ENCODE measurements at regions not wholly inside any gene's neighbourhood (a gene's known extent, or its start where the extent isn't known, plus 50 kb on each side); places are given as distances from the start of the nearest gene placed in this dataset.

DNA sequence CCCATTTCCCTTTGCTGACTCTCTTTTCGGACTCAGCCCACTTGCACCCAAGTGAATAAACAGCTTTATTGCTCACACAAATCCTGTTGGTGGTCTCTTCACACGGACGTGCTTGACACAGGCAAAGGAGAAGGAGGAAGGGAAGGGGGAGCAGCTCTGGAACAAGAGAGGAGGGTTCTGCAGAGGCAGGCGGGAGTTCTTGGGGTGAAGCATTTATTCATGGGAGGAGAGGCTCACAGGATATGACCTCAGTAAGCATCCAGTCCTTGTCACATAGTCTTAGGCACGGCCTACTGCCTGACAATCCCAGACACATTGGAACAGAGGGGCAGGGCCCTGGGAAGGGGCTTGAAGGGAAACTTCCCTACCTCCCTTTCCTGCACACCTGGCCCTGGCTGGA is 171.7 kb upstream of the HS6ST1 start:
- in situ Hi-C loops (cut with MboI; ENCODE audit: low sequenced_read_pairs), result no loop called here

DNA sequence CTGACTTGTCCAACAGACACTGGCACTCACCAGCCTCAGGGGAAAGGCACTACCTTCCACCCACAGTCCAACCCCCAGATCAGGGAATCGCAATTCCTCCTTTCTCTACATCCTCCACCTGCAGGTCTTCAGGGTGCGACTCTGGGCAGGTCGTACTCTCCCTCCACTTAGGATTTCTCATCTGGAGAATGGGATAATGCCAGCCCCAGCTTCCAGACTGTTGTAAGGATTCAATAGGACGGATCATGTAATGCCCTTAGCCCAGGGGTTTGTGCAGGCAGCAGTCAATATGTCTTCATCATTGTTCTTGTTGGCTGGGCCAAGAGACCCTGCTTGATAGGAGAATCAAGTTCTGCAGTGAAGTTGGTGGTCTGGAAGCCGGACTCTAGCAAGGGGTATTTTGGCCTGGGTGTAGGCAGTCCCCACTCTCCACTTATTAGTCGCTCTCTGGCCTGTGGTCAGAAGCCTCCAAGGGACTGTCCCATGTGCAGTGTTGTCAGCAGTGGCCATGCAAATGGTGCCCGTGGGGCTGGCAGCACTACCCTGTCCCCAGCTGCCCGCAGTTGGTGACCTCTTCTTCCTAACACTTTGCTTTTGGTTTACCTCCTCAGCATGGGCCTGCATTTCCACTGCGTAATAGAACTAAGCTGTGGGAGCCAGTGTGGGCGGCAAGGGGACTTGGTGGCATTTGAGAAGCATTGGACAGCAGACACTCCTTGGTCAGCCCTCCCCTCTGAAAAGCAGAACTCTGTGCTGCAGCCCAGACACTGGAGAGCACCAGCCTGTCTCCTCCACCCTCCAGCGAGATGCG is 172.4 kb upstream of the HS6ST1 start:
- in situ Hi-C loops (cut with MboI; ENCODE audit: low sequenced_read_pairs), result no loop called here

DNA sequence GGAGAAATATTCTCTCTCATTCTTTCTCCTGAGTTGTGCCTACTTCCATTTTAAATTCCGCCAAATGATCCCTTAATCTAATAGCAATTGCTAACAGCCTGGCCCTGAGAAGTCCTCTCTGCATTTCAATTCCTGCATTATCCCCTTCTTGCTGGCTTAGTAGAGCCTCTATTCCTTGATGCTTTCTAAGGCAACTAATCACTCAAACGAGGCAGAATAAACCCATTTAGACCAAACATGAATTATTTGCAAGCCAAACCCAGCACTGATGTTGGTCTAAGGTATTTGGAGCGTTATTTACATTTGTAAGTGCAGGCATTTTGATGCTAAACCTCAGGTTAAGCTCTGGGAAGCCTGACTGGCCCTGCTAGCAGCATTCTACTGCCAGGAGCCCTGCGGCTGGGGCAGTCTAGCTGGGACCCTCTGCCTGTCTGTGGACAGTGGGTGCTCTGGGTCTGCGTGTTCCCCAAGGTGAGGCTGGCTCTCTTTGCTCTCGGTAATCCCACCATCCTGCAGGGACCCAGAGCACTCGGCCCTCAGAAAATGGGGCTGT is 173.1 kb upstream of the HS6ST1 start:
- in situ Hi-C loops (cut with MboI; ENCODE audit: low sequenced_read_pairs), result no loop called here

DNA sequence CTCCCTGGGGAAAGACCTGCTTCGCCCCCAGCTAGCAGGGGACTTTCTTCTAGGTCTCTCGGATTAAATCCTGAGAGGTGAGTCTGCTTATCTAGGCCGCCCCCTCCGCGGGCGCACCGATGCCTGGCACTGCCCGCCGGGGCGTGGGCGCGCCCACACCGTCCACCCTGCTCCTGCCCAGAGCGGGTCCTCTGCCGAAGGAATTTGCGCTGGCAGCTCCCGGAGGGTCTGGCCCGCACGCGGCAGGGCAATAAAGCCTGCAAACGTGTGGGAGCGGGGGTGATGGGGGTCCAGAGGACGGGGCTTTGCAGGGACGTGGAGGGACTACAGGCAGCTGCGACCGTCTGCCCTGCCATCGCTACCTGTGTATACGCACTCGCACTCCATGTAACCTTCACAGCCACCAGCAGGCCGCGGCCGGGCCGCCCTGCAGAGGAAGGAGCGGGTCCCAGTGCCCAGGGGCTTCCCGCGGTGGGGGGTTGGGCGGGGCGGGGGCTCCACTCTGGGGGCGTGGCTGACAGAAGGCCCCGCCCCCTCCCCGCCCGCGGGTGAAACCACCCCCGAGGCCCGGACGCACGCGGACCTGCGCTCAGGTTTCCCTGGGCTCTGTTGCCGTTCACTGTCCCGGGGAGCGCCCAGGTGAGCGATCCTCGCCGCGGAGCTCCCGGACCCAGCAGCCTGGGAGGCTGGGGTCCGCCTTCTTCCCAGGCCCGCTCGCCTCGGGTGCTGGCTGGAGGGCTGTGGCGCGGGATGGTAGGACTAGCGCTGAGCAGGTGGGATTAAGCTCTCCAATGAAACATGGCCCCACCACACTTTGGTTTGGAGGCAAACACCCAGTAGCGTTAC is 174.5 kb upstream of the HS6ST1 start:
- in situ Hi-C loops (cut with MboI; ENCODE audit: low sequenced_read_pairs), result no loop called here

DNA sequence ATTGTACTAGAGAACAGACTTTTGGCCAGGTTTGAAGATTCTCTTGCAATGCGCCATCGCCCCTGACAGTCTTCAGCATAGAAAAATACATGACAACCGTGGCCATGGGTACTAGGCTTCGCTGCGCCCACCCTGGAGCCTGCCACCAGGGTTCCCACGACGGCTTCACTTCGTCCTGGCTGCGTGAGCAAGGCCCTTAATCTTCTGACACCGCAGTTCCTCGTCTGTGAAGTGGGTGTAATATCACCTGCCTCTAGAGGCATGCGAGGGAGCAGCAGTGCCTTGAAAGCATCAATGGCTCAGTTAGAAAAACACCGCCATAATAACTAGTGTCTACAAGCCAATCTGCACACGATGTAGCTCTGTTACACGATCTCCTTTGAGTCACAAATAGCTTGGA is 175.2 kb upstream of the HS6ST1 start:
- in situ Hi-C loops (cut with MboI; ENCODE audit: low sequenced_read_pairs), result no loop called here

DNA sequence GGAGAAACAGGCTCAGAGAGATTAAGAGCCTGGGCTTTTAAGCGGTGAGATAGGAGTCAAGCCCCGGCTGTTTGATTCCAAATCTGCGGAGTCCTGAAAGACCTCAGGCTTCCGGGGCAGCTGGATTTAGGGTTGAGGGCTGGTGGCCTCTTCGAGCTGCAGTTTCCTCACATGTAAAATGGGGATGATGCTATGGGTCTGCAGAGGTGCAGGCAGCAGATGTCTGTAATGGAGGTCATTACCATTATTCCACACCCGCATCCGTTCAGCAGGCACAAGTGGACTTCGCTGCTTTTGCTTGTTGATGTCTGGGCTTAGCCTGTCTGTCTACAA is 175.6 kb upstream of the HS6ST1 start:
- in situ Hi-C loops (cut with MboI; ENCODE audit: low sequenced_read_pairs), result no loop called here

DNA sequence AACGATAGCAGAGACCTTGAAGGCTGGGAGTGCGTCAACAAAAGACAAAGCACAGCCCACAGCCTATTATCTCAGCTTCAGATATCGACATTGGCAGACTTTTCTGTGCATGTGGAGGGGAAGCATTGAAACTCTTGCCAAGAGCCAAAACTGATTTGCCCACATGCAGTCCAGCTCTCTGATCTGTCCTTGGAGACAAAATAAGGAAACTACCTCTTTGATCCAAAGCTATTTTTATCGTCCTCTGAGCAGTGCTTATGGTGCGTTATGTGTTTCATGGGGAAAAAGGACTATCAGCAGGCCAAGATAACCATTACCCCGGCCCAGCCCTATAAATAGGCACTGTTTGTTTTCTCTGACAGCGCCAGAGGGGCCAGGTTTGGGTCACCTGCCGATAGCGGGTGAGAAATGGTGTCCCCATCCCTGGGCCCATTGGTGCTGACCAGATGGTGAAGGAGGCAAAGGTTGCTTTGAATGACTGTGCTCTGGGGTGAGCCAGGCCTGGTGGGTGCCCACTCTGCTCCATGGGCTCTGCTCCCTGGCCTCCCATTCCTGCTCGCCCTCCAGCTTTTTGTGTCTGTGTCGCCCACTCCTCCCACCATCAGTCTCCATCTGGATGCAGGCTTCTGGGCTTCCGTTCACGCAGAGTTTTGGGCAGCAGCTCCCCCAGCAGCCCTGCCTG is 176.1 kb upstream of the HS6ST1 start:
- in situ Hi-C loops (cut with MboI; ENCODE audit: low sequenced_read_pairs), result no loop called here

DNA sequence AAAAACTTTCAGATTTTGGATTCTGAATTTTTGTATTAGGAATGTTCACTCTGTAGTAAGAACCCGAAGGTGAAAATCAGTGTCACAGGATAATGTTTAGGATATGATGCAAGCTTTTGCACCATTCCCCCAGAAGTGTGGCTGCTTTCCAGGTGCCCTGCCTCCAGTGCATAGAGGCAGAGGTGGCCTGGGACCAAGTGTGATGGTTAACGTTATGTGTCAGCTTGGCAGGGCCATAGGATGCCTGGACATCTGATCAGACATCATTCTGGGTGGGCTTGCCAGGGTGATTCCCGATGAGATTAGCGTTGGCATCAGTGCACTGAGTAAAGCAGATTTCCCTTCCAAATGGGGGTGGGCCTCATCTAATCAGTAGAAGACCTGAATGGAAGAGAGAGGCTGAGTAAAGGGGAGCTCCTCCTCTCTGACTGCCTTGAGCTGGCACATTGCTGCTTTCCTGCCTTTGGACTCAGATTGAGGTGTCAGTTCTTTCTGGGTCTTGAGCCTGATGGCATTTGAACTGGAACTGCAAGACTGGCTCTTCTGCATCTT is 177.4 kb upstream of the HS6ST1 start:
- in situ Hi-C loops (cut with MboI; ENCODE audit: low sequenced_read_pairs), result no loop called here

DNA sequence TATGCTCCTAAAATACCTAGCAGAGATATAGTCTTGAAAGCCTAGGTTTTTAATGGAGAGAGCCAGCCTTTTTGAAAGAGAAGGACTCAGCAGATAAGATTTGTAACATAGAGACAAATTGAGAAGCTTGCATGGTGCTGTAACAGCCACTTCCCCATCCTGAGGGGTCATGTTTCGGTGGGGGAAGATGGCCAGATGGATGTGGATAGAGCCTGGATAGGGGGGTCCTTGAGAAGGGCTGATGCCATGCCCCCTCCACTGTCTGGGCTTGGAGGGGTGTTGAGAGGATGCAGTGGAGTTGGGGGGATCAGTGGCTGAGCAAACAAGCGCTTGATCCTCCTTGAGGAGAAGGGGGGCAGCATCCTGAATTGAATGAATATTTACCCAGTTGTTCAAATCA is 178.0 kb upstream of the HS6ST1 start:
- in situ Hi-C loops (cut with MboI; ENCODE audit: low sequenced_read_pairs), result no loop called here

DNA sequence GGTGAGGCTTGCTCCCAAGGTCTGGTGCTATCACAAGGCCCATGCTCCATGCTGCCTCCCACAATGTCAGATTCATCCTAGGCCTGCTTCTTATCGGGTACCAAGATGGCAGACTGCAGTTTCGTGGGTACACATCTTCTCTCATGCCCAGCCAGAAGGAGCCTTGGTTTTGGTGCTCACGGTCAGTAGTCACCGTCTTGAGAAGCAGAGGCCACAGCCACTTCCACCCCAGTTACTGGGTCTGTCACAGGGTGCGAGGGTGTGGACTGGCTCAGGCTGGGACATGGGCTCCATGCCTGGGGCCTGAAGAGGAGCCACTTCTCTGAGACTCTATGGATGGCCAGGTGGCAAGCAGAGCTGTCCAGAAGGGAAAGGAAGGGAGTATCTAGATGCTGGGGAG is 178.8 kb upstream of the HS6ST1 start:
- in situ Hi-C loops (cut with MboI; ENCODE audit: low sequenced_read_pairs), result no loop called here

DNA sequence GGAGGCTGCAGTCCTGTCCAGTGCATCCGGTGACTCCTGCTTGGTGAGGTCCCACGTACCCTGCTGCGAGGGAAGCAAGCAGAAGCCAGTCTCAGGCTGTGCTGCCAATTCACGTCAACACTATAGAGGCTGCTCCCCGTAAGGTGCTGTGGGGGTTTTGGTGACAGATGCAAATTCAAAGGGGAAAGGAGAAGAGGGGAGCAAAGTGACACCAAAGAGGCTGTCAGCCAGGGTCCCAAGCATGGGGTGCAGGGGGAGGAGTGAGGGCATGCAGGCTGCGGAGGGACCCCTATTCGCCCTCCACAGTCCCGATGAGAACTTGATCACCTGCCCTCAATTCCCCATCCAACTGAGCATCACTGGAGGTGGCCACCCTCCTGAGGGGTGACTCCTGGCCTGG is 179.4 kb upstream of the HS6ST1 start:
- in situ Hi-C loops (cut with MboI; ENCODE audit: low sequenced_read_pairs), result no loop called here

DNA sequence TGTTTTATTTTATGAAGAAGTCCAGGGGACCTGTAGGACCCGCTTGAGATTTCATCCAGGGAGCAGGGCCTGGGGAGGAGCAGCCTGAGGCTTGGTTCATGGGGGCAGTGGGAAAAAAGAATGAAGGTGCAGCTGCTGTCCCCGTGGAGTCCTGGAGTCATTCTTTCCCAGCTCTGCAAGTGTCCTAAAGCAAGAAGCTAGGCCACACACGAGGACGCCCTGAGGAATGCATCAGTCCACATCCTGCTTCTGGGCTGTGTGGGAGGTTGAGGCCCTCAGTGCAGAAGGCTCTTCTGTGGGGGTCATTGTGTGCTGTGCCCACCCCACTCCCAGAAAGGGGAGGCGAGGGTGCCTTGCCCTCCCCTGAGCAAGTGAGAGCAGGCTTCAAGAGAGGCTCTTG is 179.9 kb upstream of the HS6ST1 start:
- in situ Hi-C loops (cut with MboI; ENCODE audit: low sequenced_read_pairs), result no loop called here

DNA sequence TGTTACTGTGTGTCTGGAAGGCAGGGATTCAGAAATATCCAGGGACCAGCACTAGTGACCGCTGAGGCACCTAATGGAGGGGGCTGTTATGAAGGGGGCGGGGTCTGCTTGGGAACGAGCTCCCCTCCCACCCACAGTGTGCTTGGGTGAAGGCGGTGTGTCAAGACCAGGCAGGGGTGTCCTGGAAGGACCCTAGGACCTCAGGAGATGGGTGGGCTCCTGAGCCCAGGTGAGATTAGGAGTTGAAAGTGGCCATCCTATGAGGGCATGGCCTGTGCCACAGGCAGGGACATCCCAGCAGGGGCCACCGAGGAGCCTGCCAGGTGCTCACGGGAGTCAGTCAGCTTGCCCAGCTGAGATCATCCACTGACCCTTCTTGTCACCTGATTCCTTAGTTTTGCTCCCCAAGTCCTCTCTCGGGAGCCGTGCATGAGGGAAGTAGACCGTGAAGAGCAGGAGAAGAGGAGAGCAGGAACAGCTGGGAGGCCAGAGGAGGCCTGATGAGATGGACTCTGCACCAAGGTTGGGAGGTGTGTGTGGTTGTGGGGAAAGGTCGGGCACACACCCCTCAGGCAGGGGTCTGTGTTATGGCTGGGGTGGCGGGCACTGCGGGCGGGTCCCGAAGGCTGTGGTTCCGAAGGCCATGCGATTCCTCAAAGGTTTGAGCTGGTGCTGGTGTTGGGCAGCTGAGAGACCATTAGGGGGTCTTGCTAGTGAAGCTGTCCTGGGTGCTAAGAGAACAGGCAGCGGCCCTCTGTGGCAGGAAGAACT is 180.9 kb upstream of the HS6ST1 start:
- in situ Hi-C loops (cut with MboI; ENCODE audit: low sequenced_read_pairs), result no loop called here

DNA sequence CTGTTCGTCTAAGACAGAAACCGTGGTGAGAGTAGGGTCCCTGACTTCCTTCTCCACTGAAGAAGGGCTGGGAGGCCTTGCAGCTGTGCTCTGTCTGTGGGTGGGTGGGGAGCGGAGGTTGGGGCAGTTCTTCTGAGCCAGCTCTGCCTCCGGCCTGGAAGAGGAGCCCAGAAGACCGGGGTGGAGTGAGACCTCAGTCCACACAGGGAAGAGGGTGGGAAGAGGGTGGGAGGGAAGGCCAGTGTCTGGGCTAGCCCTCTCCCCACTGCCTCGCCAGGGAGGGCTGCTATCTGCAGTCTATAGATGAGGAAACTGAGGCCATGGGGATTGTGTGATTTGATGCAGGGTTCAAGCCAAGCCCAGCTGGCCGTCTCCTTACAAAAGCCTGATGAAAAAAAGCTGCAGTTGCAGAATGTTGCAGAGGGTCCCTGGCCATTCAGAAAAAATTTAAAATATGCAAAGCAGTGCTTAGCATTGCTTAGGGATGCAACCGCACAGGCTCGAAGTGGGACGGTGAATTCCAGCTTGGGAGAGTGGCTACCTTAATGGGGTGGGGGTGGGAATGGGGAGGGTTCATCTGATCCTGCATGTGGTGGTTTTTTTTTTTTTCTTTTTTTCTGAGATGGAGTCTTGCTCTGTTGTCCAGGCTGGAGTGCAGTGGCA is 181.6 kb upstream of the HS6ST1 start:
- in situ Hi-C loops (cut with MboI; ENCODE audit: low sequenced_read_pairs), result no loop called here

DNA sequence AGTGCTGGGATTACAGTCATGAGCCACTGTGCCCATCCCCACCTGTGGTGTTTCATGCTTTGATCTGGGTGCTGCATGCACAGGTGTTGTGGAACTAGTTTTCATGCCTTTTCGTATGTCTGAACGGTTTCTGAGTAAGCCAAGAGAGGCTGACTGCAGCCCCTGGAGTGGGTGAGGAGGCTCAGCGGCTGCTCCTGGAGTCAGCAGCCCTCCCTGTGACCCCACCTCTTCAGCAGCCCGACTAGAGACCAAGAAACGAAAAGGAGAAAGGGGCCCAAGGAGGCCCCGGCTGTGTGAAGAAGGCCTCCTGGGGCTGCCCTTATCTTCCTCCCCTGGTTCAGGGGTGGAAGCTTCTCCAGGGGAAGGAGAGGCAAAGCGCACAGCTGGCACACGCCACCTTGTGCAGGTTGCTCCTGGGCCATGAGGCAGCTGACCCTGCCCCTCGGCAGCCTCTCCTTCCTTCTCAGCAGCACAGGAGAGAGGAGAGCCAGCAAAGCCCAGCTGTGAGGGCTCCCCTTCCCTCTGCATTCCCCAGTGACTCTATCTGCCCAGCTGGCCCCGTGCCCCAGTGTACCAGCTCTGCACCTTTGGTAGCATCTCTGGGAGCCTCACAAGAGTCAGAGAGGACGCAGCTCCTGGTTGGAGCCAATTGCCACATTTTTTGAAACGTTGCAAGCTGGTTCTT is 182.5 kb upstream of the HS6ST1 start:
- in situ Hi-C loops (cut with MboI; ENCODE audit: low sequenced_read_pairs), result no loop called here

DNA sequence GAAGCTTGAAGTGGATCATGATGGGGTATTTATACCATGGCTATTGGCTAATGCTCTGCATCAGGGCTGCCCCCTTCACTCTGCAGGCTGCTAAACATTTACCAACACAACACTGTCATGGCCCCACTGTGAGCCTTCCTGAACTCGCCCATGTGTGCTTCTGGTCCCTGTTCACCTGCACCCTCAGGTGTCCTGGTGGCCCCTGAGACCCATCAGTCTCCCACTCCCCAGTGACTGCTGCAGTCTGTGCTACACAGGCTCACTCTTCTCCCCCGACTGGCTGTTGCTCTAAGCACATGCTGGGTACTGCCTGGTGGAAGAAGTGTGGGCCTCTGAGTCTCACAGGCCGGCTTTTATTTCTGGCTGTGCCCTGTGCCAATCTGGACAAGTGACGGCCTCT is 183.0 kb upstream of the HS6ST1 start:
- in situ Hi-C loops (cut with MboI; ENCODE audit: low sequenced_read_pairs), result no loop called here

DNA sequence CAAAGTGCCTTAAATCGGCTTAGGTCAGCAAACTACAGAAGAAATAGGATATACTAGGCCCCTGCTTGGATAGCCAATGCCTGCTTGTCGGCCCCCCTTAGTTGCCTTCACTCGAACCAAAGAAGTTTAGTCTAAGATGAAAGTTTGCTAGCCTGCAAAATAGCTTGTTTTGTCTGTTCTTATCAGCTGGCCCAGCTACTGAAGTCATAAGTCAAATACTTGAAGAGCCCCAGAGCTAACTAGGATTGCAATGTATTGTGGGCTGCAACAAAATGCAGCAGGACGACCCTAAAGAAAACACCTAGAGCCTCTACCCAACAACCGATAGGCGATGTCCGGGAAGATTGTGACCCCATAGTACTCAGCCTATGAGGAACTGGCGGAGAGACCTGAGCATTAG is 183.5 kb upstream of the HS6ST1 start:
- in situ Hi-C loops (cut with MboI; ENCODE audit: low sequenced_read_pairs), result no loop called here

DNA sequence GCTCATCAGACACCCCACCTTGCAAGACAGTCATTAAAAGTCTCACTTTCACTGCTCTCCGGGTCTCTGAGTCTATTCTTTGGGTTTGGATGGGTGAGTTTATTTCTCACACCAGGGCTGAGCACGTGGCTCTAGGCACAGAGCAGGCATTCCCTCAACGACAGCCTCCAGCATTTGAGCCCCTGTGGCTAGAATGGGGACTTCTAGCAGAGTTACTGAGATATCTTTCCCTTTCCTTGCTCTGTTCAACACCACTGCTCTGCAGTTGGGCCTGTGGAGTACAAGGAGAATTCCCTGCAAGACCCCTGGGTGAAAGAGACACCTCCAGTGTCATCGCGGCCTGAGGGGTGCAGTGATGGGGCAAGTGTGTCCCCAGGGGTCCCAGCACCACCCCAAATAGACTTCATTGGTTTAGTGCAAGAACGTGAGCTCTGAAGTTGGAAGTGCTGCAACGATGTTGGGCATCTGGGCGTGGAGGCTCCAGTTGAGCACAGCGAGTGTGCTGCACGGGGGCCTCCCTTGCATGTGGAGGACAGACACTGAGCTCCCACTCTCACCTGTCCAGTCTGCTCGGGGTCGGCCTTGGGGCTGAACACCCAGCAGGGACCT is 184.1 kb upstream of the HS6ST1 start:
- in situ Hi-C loops (cut with MboI; ENCODE audit: low sequenced_read_pairs), result no loop called here

Data from HL-60/S4 (cell line).